ENCODE measurements at regions not wholly inside any gene's neighbourhood (a gene's known extent, or its start where the extent isn't known, plus 50 kb on each side); places are given as distances from the start of the nearest gene placed in this dataset.
"Not testable (repeated sequence)": the region's sequence is repeated elsewhere in the genome, so short reads cannot be mapped to it uniquely, and the experiment has no call there.

GRCh38 chr10:9796564-9796963, 1221.1 kb upstream of the CELF2 start:
- no peak for FAIRE-seq

GRCh38 chr10:9800011-9800410, 1217.7 kb upstream of the CELF2 start:
- DNase-seq (ENCODE audit: low spot score) (no peak), FAIRE-seq (no peak)

More at GRCh38 chr10:9796564-9796963, 1221.1 kb upstream of the CELF2 start:
- DNase-seq (ENCODE audit: low spot score) = no peak

- no peak for FAIRE-seq
- no peak for DNase-seq (ENCODE audit: low spot score)
Observed at GRCh38 chr10:9800571-9800970, 1217.1 kb upstream of the CELF2 start.

- DNase-seq (ENCODE audit: low spot score) (no peak), FAIRE-seq (no peak)
Observed at GRCh38 chr10:9807846-9808245, 1209.8 kb upstream of the CELF2 start.

- DNase-seq (ENCODE audit: low spot score) (no peak), FAIRE-seq (no peak)
Observed at GRCh38 chr10:9811601-9812000, 1206.1 kb upstream of the CELF2 start.

GRCh38 chr10:9814285-9814864, 1203.3 kb upstream of the CELF2 start:
- FAIRE-seq = no peak
- DNase-seq (ENCODE audit: low spot score) = no peak

- DNase-seq (ENCODE audit: low spot score) = no peak
- FAIRE-seq = no peak
Observed at GRCh38 chr10:9819756-9820494, 1197.7 kb upstream of the CELF2 start.

GRCh38 chr10:9823268-9823930, 1194.3 kb upstream of the CELF2 start:
- DNase-seq (ENCODE audit: low spot score) = no peak
- no peak for FAIRE-seq

- peak; percentile 43 for DNase-seq (ENCODE audit: low spot score)
- peak; percentile 87 for FAIRE-seq
Observed at GRCh38 chr10:9824631-9825071, 1193.0 kb upstream of the CELF2 start.

GRCh38 chr10:9825491-9826018, 1192.1 kb upstream of the CELF2 start:
- FAIRE-seq (no peak), DNase-seq (ENCODE audit: low spot score) (no peak)

- FAIRE-seq (no peak), DNase-seq (ENCODE audit: low spot score) (no peak)
Observed at GRCh38 chr10:9828110-9828509, 1189.6 kb upstream of the CELF2 start.

- FAIRE-seq (no peak), DNase-seq (ENCODE audit: low spot score) (no peak)
Observed at GRCh38 chr10:9833942-9834341, 1183.7 kb upstream of the CELF2 start.

- FAIRE-seq (no peak), DNase-seq (ENCODE audit: low spot score) (no peak)
Observed at GRCh38 chr10:9834434-9834833, 1183.2 kb upstream of the CELF2 start.

GRCh38 chr10:9845075-9845474, 1172.6 kb upstream of the CELF2 start:
- DNase-seq (ENCODE audit: low spot score) (no peak), FAIRE-seq (no peak)

- no peak for DNase-seq (ENCODE audit: low spot score)
- FAIRE-seq = no peak
Observed at GRCh38 chr10:9848278-9848677, 1169.4 kb upstream of the CELF2 start.

GRCh38 chr10:9848981-9849380, 1168.7 kb upstream of the CELF2 start:
- FAIRE-seq = no peak

GRCh38 chr10:9850415-9850814, 1167.3 kb upstream of the CELF2 start:
- no peak for DNase-seq (ENCODE audit: low spot score)
- FAIRE-seq = no peak

More at GRCh38 chr10:9848981-9849380, 1168.7 kb upstream of the CELF2 start:
- DNase-seq (ENCODE audit: low spot score) = no peak

GRCh38 chr10:9851808-9852207, 1165.9 kb upstream of the CELF2 start:
- FAIRE-seq (no peak), DNase-seq (ENCODE audit: low spot score) (no peak)

- DNase-seq (ENCODE audit: low spot score) (no peak), FAIRE-seq (no peak)
Observed at GRCh38 chr10:9853405-9854355, 1164.0 kb upstream of the CELF2 start.

- FAIRE-seq; DNase-seq (ENCODE audit: low spot score): not testable (repeated sequence)
Observed at GRCh38 chr10:9855451-9855850, 1162.2 kb upstream of the CELF2 start.

- DNase-seq (ENCODE audit: low spot score) (no peak), FAIRE-seq (no peak)
Observed at GRCh38 chr10:9858816-9859215, 1158.9 kb upstream of the CELF2 start.

Measured in RCC 7860 (cell line).